22Rv1 (cell line): ENCODE measurements at regions not wholly inside any gene's neighbourhood (a gene's known extent, or its start where the extent isn't known, plus 50 kb on each side); places are given as distances from the start of the nearest gene placed in this dataset.

Source experiments
- ZFX ChIP-seq: fragments of 450-650 bp; IDR thresholded peaks from 2 replicates; pipeline ENCODE4 v1.6.1; 2017; ENCODE audit warnings: antibody characterized with exemption, borderline replicate concordance
- TF ChIP-seq, protein P1 (sequence below): fragments of 450-650 bp; IDR thresholded peaks from 2 replicates; pipeline ENCODE4 v1.5.1; 2017; ENCODE audit warnings: mild to moderate bottlenecking

DNA sequence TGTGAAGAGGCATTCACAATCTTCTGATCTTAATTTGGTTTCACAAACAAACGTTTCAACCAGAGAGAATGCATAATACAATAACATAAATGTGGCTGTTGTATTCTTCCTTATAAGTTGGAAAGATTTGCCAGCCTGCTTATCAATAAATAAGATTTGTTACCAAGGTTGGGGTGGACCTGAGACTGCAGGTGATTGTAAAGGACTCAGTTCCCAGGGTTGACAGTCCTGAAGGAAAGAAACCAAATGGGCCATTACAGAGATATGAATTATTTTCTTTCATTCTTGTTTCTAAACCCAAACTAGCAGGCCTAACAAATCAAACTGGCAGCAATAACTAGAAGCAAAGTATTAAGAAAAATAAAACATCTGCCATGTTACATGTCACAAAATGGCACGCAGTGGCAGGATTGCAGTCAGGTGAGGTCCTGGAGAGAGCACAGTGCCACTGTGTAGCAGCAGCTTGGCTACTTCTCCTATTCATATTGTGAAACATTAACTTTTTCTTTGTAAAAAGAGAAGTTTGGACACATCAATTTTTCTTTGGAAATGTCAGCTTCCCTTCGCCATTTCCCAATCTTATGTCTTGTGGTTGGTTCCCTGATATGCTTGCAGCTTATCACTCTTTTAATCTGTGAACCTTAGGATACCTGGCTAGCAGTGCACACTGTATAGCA, 133.8 kb upstream of the EMCN start:
- TF ChIP-seq, protein P1, sequence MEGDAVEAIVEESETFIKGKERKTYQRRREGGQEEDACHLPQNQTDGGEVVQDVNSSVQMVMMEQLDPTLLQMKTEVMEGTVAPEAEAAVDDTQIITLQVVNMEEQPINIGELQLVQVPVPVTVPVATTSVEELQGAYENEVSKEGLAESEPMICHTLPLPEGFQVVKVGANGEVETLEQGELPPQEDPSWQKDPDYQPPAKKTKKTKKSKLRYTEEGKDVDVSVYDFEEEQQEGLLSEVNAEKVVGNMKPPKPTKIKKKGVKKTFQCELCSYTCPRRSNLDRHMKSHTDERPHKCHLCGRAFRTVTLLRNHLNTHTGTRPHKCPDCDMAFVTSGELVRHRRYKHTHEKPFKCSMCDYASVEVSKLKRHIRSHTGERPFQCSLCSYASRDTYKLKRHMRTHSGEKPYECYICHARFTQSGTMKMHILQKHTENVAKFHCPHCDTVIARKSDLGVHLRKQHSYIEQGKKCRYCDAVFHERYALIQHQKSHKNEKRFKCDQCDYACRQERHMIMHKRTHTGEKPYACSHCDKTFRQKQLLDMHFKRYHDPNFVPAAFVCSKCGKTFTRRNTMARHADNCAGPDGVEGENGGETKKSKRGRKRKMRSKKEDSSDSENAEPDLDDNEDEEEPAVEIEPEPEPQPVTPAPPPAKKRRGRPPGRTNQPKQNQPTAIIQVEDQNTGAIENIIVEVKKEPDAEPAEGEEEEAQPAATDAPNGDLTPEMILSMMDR, result no peak
- TF ChIP-seq ZFX, result no peak
